DMS 273 treated with DMSO at 0.1 percent for 48 hours (cell line): ENCODE measurements at regions not wholly inside any gene's neighbourhood (a gene's known extent, or its start where the extent isn't known, plus 50 kb on each side); places are given as distances from the start of the nearest gene placed in this dataset.
A peak's percentile ranks its signal among the peaks of the same experiment; 100 is the strongest.

ENCODE experiments used
- DNase-seq: peaks from one replicate; lab custom pipeline; 2025; lab: John Stamatoyannopoulos, UW

GRCh38 chr13:79703772-79704171, 222.8 kb downstream of the NDFIP2 start:
- DNase-seq: no peak

- DNase-seq: no peak
Observed at GRCh38 chr13:79695754-79696153, 214.8 kb downstream of the NDFIP2 start.

- no peak for DNase-seq
Observed at GRCh38 chr13:79692846-79693245, 211.9 kb downstream of the NDFIP2 start.

- no peak for DNase-seq
Observed at GRCh38 chr13:79691826-79692225, 210.9 kb downstream of the NDFIP2 start.

- no peak for DNase-seq
Observed at GRCh38 chr13:79688741-79689140, 207.8 kb downstream of the NDFIP2 start.

- no peak for DNase-seq
Observed at GRCh38 chr13:79686441-79686840, 205.5 kb downstream of the NDFIP2 start.

- no peak for DNase-seq
Observed at GRCh38 chr13:79684371-79684770, 203.4 kb downstream of the NDFIP2 start.

- DNase-seq: no peak
Observed at GRCh38 chr13:79682164-79682563, 201.2 kb downstream of the NDFIP2 start.

- no peak for DNase-seq
Observed at GRCh38 chr13:79681069-79681468, 200.1 kb downstream of the NDFIP2 start.

GRCh38 chr13:79680485-79680884, 199.5 kb downstream of the NDFIP2 start:
- DNase-seq: no peak

GRCh38 chr13:79679334-79679733, 198.4 kb downstream of the NDFIP2 start:
- no peak for DNase-seq

- DNase-seq: no peak
Observed at GRCh38 chr13:79678100-79678499, 197.1 kb downstream of the NDFIP2 start.

- no peak for DNase-seq
Observed at GRCh38 chr13:79675931-79676660, 195.1 kb downstream of the NDFIP2 start.

- no peak for DNase-seq
Observed at GRCh38 chr13:79674765-79675515, 194.0 kb downstream of the NDFIP2 start.

- no peak for DNase-seq
Observed at GRCh38 chr13:79673993-79674377, 193.0 kb downstream of the NDFIP2 start.

- no peak for DNase-seq
Observed at GRCh38 chr13:79673310-79673992, 192.5 kb downstream of the NDFIP2 start.

GRCh38 chr13:79671420-79671819, 190.5 kb downstream of the NDFIP2 start:
- DNase-seq: no peak

GRCh38 chr13:79668201-79668752, 187.3 kb downstream of the NDFIP2 start:
- no peak for DNase-seq

- DNase-seq: no peak
Observed at GRCh38 chr13:79667771-79668170, 186.8 kb downstream of the NDFIP2 start.

GRCh38 chr13:79663977-79664636, 183.2 kb downstream of the NDFIP2 start:
- DNase-seq: no peak

- no peak for DNase-seq
Observed at GRCh38 chr13:79663435-79663834, 182.5 kb downstream of the NDFIP2 start.

GRCh38 chr13:79662882-79663281, 181.9 kb downstream of the NDFIP2 start:
- DNase-seq: peak; percentile 39
